ENCODE measurements at regions not wholly inside any gene's neighbourhood (a gene's known extent, or its start where the extent isn't known, plus 50 kb on each side); places are given as distances from the start of the nearest gene placed in this dataset.

DNA sequence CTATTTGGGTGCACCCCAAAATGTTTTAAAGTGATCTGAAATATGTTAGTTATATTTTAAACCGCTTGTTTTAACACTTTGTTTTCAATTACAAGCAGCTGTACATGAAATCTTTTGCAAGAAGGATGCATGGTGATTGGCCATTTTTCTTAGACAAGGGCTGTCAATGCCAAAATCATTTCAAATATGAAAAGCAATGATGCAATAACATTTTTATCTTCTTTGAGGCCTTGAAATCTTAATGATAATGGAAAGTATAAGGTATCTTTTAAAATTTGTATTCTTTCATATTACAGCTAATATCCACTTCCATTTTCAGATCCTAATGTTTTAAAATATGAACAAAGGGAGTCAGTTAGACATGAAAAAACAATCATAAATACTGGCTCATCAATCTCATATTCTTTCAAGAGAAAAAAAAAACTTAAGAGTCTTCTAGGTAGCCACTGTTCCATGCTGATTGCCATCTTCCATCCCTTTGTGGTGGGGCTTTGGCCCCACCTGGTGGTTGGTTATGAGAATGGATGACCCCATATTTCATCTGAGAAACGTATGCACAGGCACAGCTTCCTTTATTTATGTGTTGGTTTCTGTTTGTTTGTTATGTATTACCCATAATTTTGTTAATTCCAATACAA, 330.3 kb upstream of the MIR17HG start (continued):
- no peak for TF ChIP-seq CREB1 (IDR thresholded peaks at IDR 0.05)
- TF ChIP-seq CREB1 (CRISPR knock-in tag; IDR thresholded peaks at IDR 0.05) = no peak
- TF ChIP-seq RB1 (IDR thresholded peaks at IDR 0.05; ENCODE audit: low read depth) = 0 out of 2 replicates have a peak, but pooled peaks have one; percentile 59
- TF ChIP-seq ZNF217 (CRISPR knock-in tag; IDR thresholded peaks at IDR 0.05) = 0 out of 2 replicates have a peak, but pooled peaks have one; percentile 67
- TF ChIP-seq, protein P1, sequence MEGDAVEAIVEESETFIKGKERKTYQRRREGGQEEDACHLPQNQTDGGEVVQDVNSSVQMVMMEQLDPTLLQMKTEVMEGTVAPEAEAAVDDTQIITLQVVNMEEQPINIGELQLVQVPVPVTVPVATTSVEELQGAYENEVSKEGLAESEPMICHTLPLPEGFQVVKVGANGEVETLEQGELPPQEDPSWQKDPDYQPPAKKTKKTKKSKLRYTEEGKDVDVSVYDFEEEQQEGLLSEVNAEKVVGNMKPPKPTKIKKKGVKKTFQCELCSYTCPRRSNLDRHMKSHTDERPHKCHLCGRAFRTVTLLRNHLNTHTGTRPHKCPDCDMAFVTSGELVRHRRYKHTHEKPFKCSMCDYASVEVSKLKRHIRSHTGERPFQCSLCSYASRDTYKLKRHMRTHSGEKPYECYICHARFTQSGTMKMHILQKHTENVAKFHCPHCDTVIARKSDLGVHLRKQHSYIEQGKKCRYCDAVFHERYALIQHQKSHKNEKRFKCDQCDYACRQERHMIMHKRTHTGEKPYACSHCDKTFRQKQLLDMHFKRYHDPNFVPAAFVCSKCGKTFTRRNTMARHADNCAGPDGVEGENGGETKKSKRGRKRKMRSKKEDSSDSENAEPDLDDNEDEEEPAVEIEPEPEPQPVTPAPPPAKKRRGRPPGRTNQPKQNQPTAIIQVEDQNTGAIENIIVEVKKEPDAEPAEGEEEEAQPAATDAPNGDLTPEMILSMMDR (IDR thresholded peaks at IDR 0.05 in 2 of 3, conservative IDR thresholded peaks at IDR 0.05 in 1 of 3; ENCODE audit: insufficient read depth in 2 of 3, low read depth in 1 of 3, low read length in 3 of 3) = peak in 1 of 3 experiments; percentile 99; a peak in 2 of 6 replicates
- TF ChIP-seq GATA2 (CRISPR knock-in tag; IDR thresholded peaks at IDR 0.05) = peak; percentile 99
- peak; percentile 66; the same call in 1 of the 2 replicates for TF ChIP-seq KLF16 (IDR thresholded peaks at IDR 0.05)
- TF ChIP-seq, protein P2, sequence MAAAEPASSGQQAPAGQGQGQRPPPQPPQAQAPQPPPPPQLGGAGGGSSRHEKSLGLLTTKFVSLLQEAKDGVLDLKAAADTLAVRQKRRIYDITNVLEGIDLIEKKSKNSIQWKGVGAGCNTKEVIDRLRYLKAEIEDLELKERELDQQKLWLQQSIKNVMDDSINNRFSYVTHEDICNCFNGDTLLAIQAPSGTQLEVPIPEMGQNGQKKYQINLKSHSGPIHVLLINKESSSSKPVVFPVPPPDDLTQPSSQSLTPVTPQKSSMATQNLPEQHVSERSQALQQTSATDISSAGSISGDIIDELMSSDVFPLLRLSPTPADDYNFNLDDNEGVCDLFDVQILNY (CRISPR knock-in tag; IDR thresholded peaks at IDR 0.05) = no peak
- TF ChIP-seq POLR2H (tag; IDR thresholded peaks at IDR 0.05; ENCODE audit: low read depth) = 0 out of 2 replicates have a peak, but pooled peaks have one; percentile 18
- TF ChIP-seq, protein P3, sequence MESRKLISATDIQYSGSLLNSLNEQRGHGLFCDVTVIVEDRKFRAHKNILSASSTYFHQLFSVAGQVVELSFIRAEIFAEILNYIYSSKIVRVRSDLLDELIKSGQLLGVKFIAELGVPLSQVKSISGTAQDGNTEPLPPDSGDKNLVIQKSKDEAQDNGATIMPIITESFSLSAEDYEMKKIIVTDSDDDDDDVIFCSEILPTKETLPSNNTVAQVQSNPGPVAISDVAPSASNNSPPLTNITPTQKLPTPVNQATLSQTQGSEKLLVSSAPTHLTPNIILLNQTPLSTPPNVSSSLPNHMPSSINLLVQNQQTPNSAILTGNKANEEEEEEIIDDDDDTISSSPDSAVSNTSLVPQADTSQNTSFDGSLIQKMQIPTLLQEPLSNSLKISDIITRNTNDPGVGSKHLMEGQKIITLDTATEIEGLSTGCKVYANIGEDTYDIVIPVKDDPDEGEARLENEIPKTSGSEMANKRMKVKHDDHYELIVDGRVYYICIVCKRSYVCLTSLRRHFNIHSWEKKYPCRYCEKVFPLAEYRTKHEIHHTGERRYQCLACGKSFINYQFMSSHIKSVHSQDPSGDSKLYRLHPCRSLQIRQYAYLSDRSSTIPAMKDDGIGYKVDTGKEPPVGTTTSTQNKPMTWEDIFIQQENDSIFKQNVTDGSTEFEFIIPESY (CRISPR knock-in tag; IDR thresholded peaks at IDR 0.05) = 0 out of 2 replicates have a peak, but pooled peaks have one; percentile 23
- peak; percentile 94; the same call in 1 of the 2 replicates for TF ChIP-seq STAG1 (CRISPR knock-in tag; IDR thresholded peaks at IDR 0.05; ENCODE audit: borderline replicate concordance)
- TF ChIP-seq JUND (IDR thresholded peaks at IDR 0.05; ENCODE audit: borderline replicate concordance, low read depth, low read length) = peak; percentile 51
- TF ChIP-seq JUND (tag; IDR thresholded peaks at IDR 0.05; ENCODE audit: borderline replicate concordance, low read depth, low read length) = no peak
- TF ChIP-seq, protein P4, sequence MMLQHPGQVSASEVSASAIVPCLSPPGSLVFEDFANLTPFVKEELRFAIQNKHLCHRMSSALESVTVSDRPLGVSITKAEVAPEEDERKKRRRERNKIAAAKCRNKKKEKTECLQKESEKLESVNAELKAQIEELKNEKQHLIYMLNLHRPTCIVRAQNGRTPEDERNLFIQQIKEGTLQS (IDR thresholded peaks at IDR 0.05) = peak; percentile 84
- TF ChIP-seq, protein P4 (CRISPR knock-in tag; conservative IDR thresholded peaks at IDR 0.05) = no peak; the same call in 1 of the 2 replicates

All from K562 (cell line).